HEK293 (cell line): ENCODE measurements at regions not wholly inside any gene's neighbourhood (a gene's known extent, or its start where the extent isn't known, plus 50 kb on each side); places are given as distances from the start of the nearest gene placed in this dataset.
"Not testable (repeated sequence)": the region's sequence is repeated elsewhere in the genome, so short reads cannot be mapped to it uniquely, and the experiment has no call there.

Experiments
- GLIS1 ChIP-seq: fragments of 450-650 bp; formaldehyde crosslinking; IDR thresholded peaks from 2 replicates; pipeline ENCODE4 v1.5.1; 2016; ENCODE audit warnings: missing biosample characterization, missing genetic modification characterization
- ZNF529 ChIP-seq: fragments of 450-650 bp; formaldehyde crosslinking; IDR thresholded peaks from 2 replicates; pipeline ENCODE4 v1.5.1; 2017; ENCODE audit warnings: missing genetic modification characterization, missing biosample characterization; ENCODE audit not compliant: insufficient replicate concordance
- TF ChIP-seq, protein P1 (sequence below): fragments of 450-650 bp; formaldehyde crosslinking; IDR thresholded peaks from 2 replicates; pipeline ENCODE4 v1.5.1; 2016; ENCODE audit warnings: missing biosample characterization, missing genetic modification characterization
- TF ChIP-seq, protein P2 (sequence below): fragments of 450-650 bp; formaldehyde crosslinking; IDR thresholded peaks from 2 replicates; pipeline ENCODE4 v1.5.1; 2017; ENCODE audit warnings: missing biosample characterization, missing genetic modification characterization
- TF ChIP-seq, protein P3 (sequence below): fragments of 450-650 bp; formaldehyde crosslinking; IDR thresholded peaks from 2 replicates; pipeline ENCODE4 v1.5.1; 2016; ENCODE audit warnings: missing biosample characterization, missing genetic modification characterization

DNA sequence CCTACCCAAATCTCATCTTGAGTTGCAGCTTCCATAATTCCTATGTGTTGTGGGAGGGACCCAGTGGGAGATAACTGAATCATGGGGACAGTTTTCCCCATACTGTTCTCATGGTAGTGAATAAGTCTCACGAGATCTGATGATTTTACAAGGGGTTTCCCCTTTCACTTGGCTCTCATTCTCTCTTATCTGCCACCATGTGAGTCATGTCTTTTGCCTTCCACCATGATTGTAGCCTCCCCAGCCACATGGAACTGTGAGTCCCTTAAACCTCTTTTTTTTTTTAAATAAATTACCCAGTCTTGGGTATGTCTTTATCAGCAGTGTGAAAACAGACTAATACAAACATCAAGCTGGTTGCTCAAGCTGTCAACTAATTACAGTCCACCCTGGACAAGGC is 149.6 kb upstream of the PDE1C start:
- TF ChIP-seq, protein P1, sequence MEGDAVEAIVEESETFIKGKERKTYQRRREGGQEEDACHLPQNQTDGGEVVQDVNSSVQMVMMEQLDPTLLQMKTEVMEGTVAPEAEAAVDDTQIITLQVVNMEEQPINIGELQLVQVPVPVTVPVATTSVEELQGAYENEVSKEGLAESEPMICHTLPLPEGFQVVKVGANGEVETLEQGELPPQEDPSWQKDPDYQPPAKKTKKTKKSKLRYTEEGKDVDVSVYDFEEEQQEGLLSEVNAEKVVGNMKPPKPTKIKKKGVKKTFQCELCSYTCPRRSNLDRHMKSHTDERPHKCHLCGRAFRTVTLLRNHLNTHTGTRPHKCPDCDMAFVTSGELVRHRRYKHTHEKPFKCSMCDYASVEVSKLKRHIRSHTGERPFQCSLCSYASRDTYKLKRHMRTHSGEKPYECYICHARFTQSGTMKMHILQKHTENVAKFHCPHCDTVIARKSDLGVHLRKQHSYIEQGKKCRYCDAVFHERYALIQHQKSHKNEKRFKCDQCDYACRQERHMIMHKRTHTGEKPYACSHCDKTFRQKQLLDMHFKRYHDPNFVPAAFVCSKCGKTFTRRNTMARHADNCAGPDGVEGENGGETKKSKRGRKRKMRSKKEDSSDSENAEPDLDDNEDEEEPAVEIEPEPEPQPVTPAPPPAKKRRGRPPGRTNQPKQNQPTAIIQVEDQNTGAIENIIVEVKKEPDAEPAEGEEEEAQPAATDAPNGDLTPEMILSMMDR (tag by site-specific recombination) = not testable (repeated sequence)
- TF ChIP-seq, protein P2, sequence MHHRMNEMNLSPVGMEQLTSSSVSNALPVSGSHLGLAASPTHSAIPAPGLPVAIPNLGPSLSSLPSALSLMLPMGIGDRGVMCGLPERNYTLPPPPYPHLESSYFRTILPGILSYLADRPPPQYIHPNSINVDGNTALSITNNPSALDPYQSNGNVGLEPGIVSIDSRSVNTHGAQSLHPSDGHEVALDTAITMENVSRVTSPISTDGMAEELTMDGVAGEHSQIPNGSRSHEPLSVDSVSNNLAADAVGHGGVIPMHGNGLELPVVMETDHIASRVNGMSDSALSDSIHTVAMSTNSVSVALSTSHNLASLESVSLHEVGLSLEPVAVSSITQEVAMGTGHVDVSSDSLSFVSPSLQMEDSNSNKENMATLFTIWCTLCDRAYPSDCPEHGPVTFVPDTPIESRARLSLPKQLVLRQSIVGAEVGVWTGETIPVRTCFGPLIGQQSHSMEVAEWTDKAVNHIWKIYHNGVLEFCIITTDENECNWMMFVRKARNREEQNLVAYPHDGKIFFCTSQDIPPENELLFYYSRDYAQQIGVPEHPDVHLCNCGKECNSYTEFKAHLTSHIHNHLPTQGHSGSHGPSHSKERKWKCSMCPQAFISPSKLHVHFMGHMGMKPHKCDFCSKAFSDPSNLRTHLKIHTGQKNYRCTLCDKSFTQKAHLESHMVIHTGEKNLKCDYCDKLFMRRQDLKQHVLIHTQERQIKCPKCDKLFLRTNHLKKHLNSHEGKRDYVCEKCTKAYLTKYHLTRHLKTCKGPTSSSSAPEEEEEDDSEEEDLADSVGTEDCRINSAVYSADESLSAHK = not testable (repeated sequence)
- TF ChIP-seq, protein P3, sequence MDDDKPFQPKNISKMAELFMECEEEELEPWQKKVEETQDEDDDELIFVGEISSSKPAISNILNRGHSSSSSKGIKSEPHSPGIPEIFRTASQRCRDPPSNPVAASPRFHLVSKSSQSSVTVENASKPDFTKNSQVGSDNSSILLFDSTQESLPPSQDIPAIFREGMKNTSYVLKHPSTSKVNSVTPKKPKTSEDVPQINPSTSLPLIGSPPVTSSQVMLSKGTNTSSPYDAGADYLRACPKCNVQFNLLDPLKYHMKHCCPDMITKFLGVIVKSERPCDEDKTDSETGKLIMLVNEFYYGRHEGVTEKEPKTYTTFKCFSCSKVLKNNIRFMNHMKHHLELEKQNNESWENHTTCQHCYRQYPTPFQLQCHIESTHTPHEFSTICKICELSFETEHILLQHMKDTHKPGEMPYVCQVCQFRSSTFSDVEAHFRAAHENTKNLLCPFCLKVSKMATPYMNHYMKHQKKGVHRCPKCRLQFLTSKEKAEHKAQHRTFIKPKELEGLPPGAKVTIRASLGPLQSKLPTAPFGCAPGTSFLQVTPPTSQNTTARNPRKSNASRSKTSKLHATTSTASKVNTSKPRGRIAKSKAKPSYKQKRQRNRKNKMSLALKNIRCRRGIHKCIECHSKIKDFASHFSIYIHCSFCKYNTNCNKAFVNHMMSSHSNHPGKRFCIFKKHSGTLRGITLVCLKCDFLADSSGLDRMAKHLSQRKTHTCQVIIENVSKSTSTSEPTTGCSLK (tag by site-specific recombination) = not testable (repeated sequence)
- not testable (repeated sequence) for TF ChIP-seq ZNF529; GLIS1 (tag by site-specific recombination)
